GM23338 (cell line): ENCODE measurements at regions not wholly inside any gene's neighbourhood (a gene's known extent, or its start where the extent isn't known, plus 50 kb on each side); places are given as distances from the start of the nearest gene placed in this dataset.

Source experiments
- ATAC-seq: fragments of 200-7000 bp; cut with Tn5 transposase; 3 replicates; pipeline ENCODE4 v1.9.1; 2020
- DNase-seq: peaks from one replicate; pipeline ENCODE4 v3.0.0-alpha.2; 2015; ENCODE audit warnings: low spot score
- H2AFZ ChIP-seq: fragments of 200-600 bp; sonication (generic); 2 replicates; pipeline ENCODE4 v1.8.0; 2016; ENCODE audit warnings: antibody characterized with exemption, mild to moderate bottlenecking, moderate library complexity
- H3F3A ChIP-seq: fragments of 200-600 bp; sonication (generic); replicated peaks from 2 replicates; pipeline ENCODE4 v1.8.0; 2017; ENCODE audit warnings: antibody characterized with exemption, mixed run types, low read depth
- H3K27ac ChIP-seq: fragments of 200-600 bp; sonication (generic); 2 replicates; pipeline ENCODE4 v1.6.1; 2016; ENCODE audit warnings: low read depth
- H3K27me3 ChIP-seq: fragments of 200-600 bp; sonication (generic); 2 replicates; pipeline ENCODE4 v1.8.0; 2016; ENCODE audit warnings: mild to moderate bottlenecking, mixed run types, moderate library complexity; ENCODE audit not compliant: insufficient read depth
- H3K36me3 ChIP-seq: fragments of 200-600 bp; sonication (generic); 2 replicates; pipeline ENCODE4 v1.8.0; 2016; ENCODE audit warnings: mild to moderate bottlenecking; ENCODE audit not compliant: insufficient read depth
- H3K4me1 ChIP-seq: fragments of 200-600 bp; sonication (generic); 2 replicates; pipeline ENCODE4 v1.8.0; 2016; ENCODE audit warnings: mild to moderate bottlenecking, moderate library complexity; ENCODE audit not compliant: insufficient read depth
- H3K4me2 ChIP-seq: fragments of 200-600 bp; sonication (generic); 2 replicates; pipeline ENCODE4 v1.7.1; 2017; ENCODE audit warnings: mixed run types
- H3K4me3 ChIP-seq: fragments of 200-600 bp; sonication (generic); 2 replicates; pipeline ENCODE4 v1.6.1; 2016; ENCODE audit warnings: mixed run types
- H3K79me2 ChIP-seq: fragments of 200-600 bp; sonication (generic); replicated peaks from 2 replicates; pipeline ENCODE4 v1.8.0; 2017; ENCODE audit warnings: mild to moderate bottlenecking; ENCODE audit not compliant: insufficient read depth
- H3K9me2 ChIP-seq: fragments of 200-600 bp; sonication (generic); 2 replicates; pipeline ENCODE4 v1.8.0; 2017; ENCODE audit not compliant: insufficient read depth
- H4K20me1 ChIP-seq: fragments of 200-600 bp; sonication (generic); replicated peaks from 2 replicates; pipeline ENCODE4 v1.8.0; 2017; ENCODE audit warnings: mild to moderate bottlenecking; ENCODE audit not compliant: insufficient read depth
- H3K27ac Mint-ChIP-seq: 2 replicates; pipeline ENCODE4 v1.8.0; 2020; ENCODE audit warnings: inconsistent platforms, mild to moderate bottlenecking, moderate library complexity, mixed read lengths
- H3K27me3 Mint-ChIP-seq: 3 replicates; pipeline ENCODE4 v1.8.0; 2022; ENCODE audit warnings: low read depth, mild to moderate bottlenecking, moderate library complexity, mixed read lengths, inconsistent platforms; ENCODE audit not compliant: insufficient read depth, poor library complexity
- H3K36me3 Mint-ChIP-seq: 3 replicates; pipeline ENCODE4 v1.8.0; 2021; ENCODE audit warnings: low read depth, mild to moderate bottlenecking, inconsistent platforms, moderate library complexity, mixed read lengths
- H3K4me1 Mint-ChIP-seq: 3 replicates; pipeline ENCODE4 v1.8.0; 2020; ENCODE audit warnings: mild to moderate bottlenecking, inconsistent platforms, mixed read lengths
- H3K4me3 Mint-ChIP-seq: 3 replicates; pipeline ENCODE4 v1.8.0; 2021; ENCODE audit warnings: moderate library complexity, mild to moderate bottlenecking, inconsistent platforms, mixed read lengths
- H3K9me3 Mint-ChIP-seq: 3 replicates; pipeline ENCODE4 v1.8.0; 2020; ENCODE audit warnings: moderate library complexity, mild to moderate bottlenecking, inconsistent platforms, mixed read lengths
- CREB1 ChIP-seq: fragments of 250-450 bp; sonication (Bioruptor Pico); IDR thresholded peaks from 2 replicates; pipeline ENCODE4 v1.5.0; 2020; ENCODE audit warnings: low read depth, mild to moderate bottlenecking, moderate library complexity
- CTCF ChIP-seq, 2 experiments: fragments of 200-600 bp in 1 of 2; sonication (generic) in 1 of 2; conservative IDR thresholded peaks; 2 replicates each; pipeline versions ENCODE4 v1.5.1 to v1.6.1; 2016 to 2017; ENCODE audit warnings: antibody characterized with exemption in 2 of 2, low read depth in 2 of 2, mild to moderate bottlenecking in 2 of 2, moderate library complexity in 1 of 2
- ETS1 ChIP-seq: IDR thresholded peaks from 2 replicates; pipeline ENCODE4 v1.6.1; 2016; ENCODE audit warnings: antibody characterized with exemption
- EZH2phosphoT487 ChIP-seq: fragments of 200-600 bp; sonication (generic); IDR thresholded peaks from one replicate; pipeline ENCODE4 v1.8.1; 2018; ENCODE audit warnings: antibody characterized with exemption; ENCODE audit not compliant: unreplicated experiment
- JUNB ChIP-seq: IDR thresholded peaks from one replicate; pipeline ENCODE4 v1.6.1; 2016; ENCODE audit warnings: antibody characterized with exemption; ENCODE audit not compliant: unreplicated experiment
- NANOG ChIP-seq: IDR thresholded peaks from 2 replicates; pipeline ENCODE4 v1.6.1; 2016; ENCODE audit warnings: antibody characterized with exemption, borderline replicate concordance
- REST ChIP-seq: IDR thresholded peaks from one replicate; pipeline ENCODE4 v1.6.1; 2018; ENCODE audit warnings: antibody characterized with exemption; ENCODE audit not compliant: unreplicated experiment
- STAT1 ChIP-seq: IDR thresholded peaks from one replicate; pipeline ENCODE4 v1.6.1; 2016; ENCODE audit warnings: antibody characterized with exemption; ENCODE audit not compliant: unreplicated experiment
- ZNF114 ChIP-seq: fragments of 250-450 bp; sonication (Bioruptor Pico); IDR thresholded peaks from 2 replicates; pipeline ENCODE4 v1.5.0; 2020; ENCODE audit warnings: mild to moderate bottlenecking, moderate library complexity
- ZNF462 ChIP-seq: fragments of 250-450 bp; sonication (Bioruptor Pico); IDR thresholded peaks from 2 replicates; pipeline ENCODE4 v1.5.0; 2020; ENCODE audit warnings: mild to moderate bottlenecking, moderate library complexity

GRCh38 chrX:69031971-69032391 lies 133.3 kb downstream of the PJA1 start:
- H3K27ac Mint-ChIP-seq: no peak overlapping the region
- H3K27me3 Mint-ChIP-seq: peaks cover 5% of the 10 kb centered on the region
- Histone ChIP-seq H3K4me2 (no peak overlapping the region), H3K4me1 (peaks cover 14% of the 10 kb centered on the region; the same call in 1 of the 2 replicates), H3F3A (no peaks in the 10 kb centered on the region), H3K9me2 (no peaks in the 10 kb centered on the region), H4K20me1 (no peaks in the 10 kb centered on the region), H3K79me2 (no peaks in the 10 kb centered on the region), H3K27ac (no peak overlapping the region), H2AFZ (no peak overlapping the region), H3K4me3 (no peak overlapping the region), H3K27me3 (no peaks in the 10 kb centered on the region), H3K36me3 (no peaks in the 10 kb centered on the region)
- no peaks in the 10 kb centered on the region for H3K9me3 Mint-ChIP-seq
- DNase-seq (no peak), ATAC-seq (no peak)
- no peak for TF ChIP-seq ZNF114 (CRISPR knock-in tag)
- no peak for TF ChIP-seq EZH2phosphoT487
- no peak for TF ChIP-seq JUNB
- TF ChIP-seq ZNF462 (CRISPR knock-in tag): no peak
- TF ChIP-seq ETS1: no peak
- TF ChIP-seq CREB1 (CRISPR knock-in tag): no peak
- TF ChIP-seq CTCF (conservative IDR thresholded peaks at IDR 0.05; ENCODE audit: low read depth in 2 of 2): no peak
- TF ChIP-seq REST: no peak
- no peak for TF ChIP-seq STAT1
- TF ChIP-seq NANOG: no peak
- H3K4me3 Mint-ChIP-seq: no peak overlapping the region
- peaks cover 18% of the 10 kb centered on the region for H3K4me1 Mint-ChIP-seq
- no peaks in the 10 kb centered on the region for H3K36me3 Mint-ChIP-seq
